D721Med (cell line): ENCODE measurements at regions not wholly inside any gene's neighbourhood (a gene's known extent, or its start where the extent isn't known, plus 50 kb on each side); places are given as distances from the start of the nearest gene placed in this dataset.

Experiments used
- DNase-seq: peaks from one replicate; pipeline ENCODE4 v3.0.0; 2011; ENCODE audit warnings: low spot score; ENCODE audit not compliant: insufficient read length
- FAIRE-seq: peaks from 2 replicates; lab custom pipeline; 2011; peaks lifted over from hg19 to GRCh38; lab: Jason Lieb, UNC
- CTCF ChIP-seq: IDR thresholded peaks from 2 replicates; pipeline ENCODE4 v1.5.1; 2012; ENCODE audit warnings: mild to moderate bottlenecking, control low read depth; ENCODE audit not compliant: insufficient read depth; ENCODE audit errors: missing control alignments

DNA sequence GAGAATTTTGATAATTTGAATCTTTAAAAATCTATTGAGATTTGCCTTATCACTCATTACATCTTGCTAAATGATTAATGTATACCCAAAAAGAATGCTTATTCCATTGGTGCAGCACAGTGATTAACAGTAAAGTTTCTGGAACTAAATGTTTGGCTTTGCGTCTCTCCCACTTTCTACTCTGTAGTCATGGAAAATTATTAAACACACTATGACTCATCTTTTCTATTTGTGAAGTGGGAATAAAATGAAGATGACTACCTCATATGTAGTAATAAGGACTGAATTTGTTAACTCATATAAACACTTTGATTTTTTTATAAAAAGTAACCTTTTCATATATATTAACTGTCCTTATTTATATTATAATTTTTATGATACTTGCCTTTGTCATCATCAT lies 118.1 kb downstream of the RERGL start:
- FAIRE-seq (no peak), DNase-seq (no peak)
- TF ChIP-seq CTCF, result no peak

DNA sequence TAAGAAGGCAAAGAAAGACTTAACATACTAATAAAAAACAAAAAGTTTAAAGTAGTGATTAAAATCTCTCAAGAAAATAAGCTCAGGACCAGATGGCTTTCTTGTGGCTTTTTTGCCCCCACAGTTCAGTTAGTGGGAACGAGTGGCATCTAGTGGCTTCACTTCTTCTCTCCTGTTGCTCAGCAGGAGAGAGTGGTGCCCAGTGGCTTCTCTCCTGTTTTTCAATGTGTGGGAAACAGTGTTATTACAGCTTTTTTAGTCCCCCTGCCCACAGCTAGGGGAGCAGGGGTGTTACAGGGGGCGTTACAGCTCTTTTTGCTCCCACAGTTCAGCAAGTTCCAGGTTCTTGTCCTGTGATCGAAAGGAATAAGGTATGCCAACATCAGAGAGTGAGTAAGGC lies 135.2 kb downstream of the RERGL start:
- TF ChIP-seq CTCF, result no peak
- DNase-seq (no peak), FAIRE-seq (no peak)

DNA sequence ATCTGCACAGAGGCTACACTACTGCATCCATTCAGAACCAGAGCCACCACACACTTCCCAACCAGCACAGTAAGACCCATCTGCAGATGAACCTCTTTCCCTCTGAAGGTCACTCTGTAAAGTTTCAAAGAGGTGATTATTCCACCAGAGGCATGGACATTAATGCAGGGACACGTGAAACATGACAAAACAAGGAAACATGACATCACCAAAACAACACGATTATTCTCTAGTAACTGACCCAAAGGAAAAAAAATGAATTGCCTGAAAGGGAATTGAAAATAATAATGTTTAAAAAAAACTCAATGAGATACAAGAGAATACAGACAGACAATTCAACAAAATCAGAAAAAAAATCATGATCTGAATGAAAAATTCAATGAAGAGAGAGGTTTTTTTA lies 139.1 kb downstream of the RERGL start:
- no peak for FAIRE-seq
- TF ChIP-seq CTCF, result no peak
- no peak for DNase-seq

DNA sequence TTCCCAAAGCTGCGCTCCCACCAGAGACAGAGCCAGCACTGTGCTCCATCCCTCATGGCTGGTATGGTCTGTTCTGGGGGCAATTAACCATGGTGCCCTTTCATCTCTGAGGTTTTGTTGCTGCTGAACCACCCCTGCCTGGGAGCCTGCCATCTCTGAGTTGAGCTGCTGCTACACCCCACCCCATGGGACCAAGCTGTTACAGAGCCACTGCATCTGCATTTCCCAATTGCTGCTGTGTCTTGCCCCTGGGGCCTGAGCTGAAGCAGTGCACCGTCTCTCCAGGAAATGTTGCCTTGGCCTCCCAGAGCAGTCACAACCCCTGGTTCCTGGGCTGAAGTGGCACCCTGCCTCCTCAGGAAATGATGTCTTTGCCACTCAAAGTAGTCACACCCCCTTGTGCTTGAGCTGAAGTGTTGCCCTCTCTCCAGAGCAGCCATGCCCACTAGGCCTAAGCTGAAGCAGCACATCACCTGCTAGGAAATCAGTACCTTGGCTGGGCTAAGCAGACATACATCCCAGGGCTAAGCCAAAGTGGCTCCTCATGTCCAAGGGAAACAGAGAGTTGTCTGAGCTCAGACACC lies 140.3 kb downstream of the RERGL start:
- TF ChIP-seq CTCF, result no peak
- FAIRE-seq (no peak), DNase-seq (no peak)

DNA sequence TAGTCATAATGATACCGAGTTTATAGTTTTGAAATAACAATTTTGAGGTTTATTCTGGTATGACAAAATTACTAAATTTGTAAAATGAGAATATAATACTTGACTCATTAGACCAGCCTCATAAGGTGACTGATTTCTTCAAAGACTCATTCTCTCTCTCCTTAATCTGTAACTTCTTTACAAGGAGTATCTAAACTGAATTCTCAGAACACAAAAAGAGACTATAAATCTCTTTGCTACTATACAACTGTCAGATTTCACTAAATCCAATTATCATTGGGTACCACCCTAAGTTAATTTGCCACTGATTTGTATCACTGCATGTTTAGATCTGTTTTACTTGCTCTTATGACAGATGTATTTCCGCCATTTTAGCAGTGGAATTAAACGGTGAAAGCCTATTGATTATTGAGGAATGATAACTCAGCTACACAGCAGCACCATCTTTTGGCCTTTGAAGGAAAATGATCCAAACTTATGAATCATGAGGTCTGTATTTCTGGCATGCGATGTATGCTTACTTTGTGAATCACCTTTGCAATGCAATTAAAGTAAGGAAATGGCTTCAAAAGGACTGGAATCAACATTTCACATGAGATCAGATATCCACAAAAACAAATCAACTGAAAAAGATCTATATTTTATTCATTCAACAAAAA lies 161.2 kb downstream of the RERGL start:
- peak; percentile 31 for TF ChIP-seq CTCF
- DNase-seq, result no peak
- no peak for FAIRE-seq

GRCh38 chr12:17918013-17918412 lies 172.0 kb downstream of the RERGL start:
- DNase-seq, result no peak
- no peak for TF ChIP-seq CTCF
- FAIRE-seq, result no peak

DNA sequence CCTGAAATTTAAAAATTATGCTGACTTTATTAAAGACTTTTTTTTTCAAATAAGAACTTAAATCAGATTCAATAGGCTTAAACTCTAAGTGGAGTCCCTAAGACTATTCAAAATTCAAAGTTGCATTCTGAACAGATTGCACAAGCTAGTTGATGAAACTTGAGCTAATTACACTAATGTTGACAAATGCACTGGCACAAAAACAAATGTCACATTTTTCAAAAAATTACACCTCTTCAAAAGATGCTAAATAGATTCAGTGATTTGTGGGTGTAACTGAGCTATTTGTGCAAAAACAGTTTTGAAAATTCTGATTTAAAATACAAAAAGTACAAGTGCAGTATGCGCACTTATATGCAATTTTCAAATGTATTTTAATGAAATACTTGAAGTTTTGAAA lies 205.4 kb downstream of the RERGL start:
- FAIRE-seq, result no peak
- no peak for TF ChIP-seq CTCF

More for the DNA sequence above, 205.4 kb downstream of the RERGL start:
- DNase-seq, result no peak
